GM12878 (cell line): ENCODE measurements at regions not wholly inside any gene's neighbourhood (a gene's known extent, or its start where the extent isn't known, plus 50 kb on each side); places are given as distances from the start of the nearest gene placed in this dataset.

ENCODE experiments used
- ATAC-seq: fragments of 200-7000 bp; cut with Tn5 transposase; 3 replicates; pipeline ENCODE4 v1.9.1; 2020; ENCODE audit warnings: mild to moderate bottlenecking, moderate library complexity
- BruUV-seq: library from RNA; stranded (reverse); fragments of 400-500 nt; replicated peaks from 2 replicates; lab custom pipeline; 2021; lab: Mats Ljungman, UMichigan
- CTCF ChIA-PET: fragments of 300-600 bp; sonication (Branson Sonifier 250); formaldehyde crosslinking; extraction: SDS; loops from one replicate; lab custom pipeline; 2021; ENCODE audit warnings: inconsistent platforms; lab: Yijun Ruan, JAX
- POLR2A ChIA-PET: fragments of 350-600 bp; formaldehyde crosslinking; extraction: SDS; loops from one replicate; lab custom pipeline; 2021; ENCODE audit warnings: inconsistent platforms; lab: Charles Lee
- RAD21 ChIA-PET: fragments of 300-600 bp; sonication (Branson Sonifier 250); formaldehyde crosslinking; loops from one replicate; lab custom pipeline; 2023; ENCODE audit warnings: antibody characterized with exemption; ENCODE audit not compliant: unreplicated experiment; lab: Charles Lee
- SMC1A ChIA-PET: fragments of 300-600 bp; sonication (Branson Sonifier 250); formaldehyde crosslinking; loops from one replicate; lab custom pipeline; 2023; ENCODE audit not compliant: unreplicated experiment, uncharacterized antibody; lab: Charles Lee
- DNase-seq: peaks from one replicate; pipeline ENCODE4 v3.0.0-alpha.2; 2011; ENCODE audit warnings: low read depth, low spot score
- FAIRE-seq: peaks from 3 replicates; lab custom pipeline; 2011; peaks lifted over from hg19 to GRCh38; lab: Jason Lieb, UNC
- H2AFZ ChIP-seq: 2 replicates; pipeline ENCODE4 v1.6.0; 2011; ENCODE audit warnings: low read depth, low read length, control low read depth; ENCODE audit not compliant: control insufficient read depth
- H3K27ac ChIP-seq: 2 replicates; pipeline ENCODE4 v1.5.1; 2011; ENCODE audit warnings: control low read depth; ENCODE audit not compliant: control insufficient read depth, insufficient read depth
- H3K27me3 ChIP-seq, 2 experiments: replicated peaks in 1 of 2; 2 replicates each; pipeline versions ENCODE4 v1.6.0 to v1.6.1; 2011; ENCODE audit warnings: low read length in 1 of 2; ENCODE audit not compliant: control insufficient read depth in 2 of 2, insufficient read depth in 2 of 2
- H3K36me3 ChIP-seq, 2 experiments: 2 replicates each; pipeline ENCODE4 v1.5.1; 2011; ENCODE audit warnings: low read length in 1 of 2; ENCODE audit not compliant: control insufficient read depth in 2 of 2, insufficient read depth in 2 of 2
- H3K4me1 ChIP-seq: 2 replicates; pipeline ENCODE4 v1.6.1; 2011; ENCODE audit warnings: mild to moderate bottlenecking, low read length, moderate library complexity, mixed read lengths; ENCODE audit not compliant: control insufficient read depth, insufficient read depth
- H3K4me2 ChIP-seq: 2 replicates; pipeline ENCODE4 v1.6.0; 2011; ENCODE audit warnings: control low read depth; ENCODE audit not compliant: control insufficient read depth, insufficient read depth
- H3K4me3 ChIP-seq: fragments of 200-600 bp; sonication (generic); 2 replicates; pipeline ENCODE4 v1.5.1; 2016
- H3K79me2 ChIP-seq: 2 replicates; pipeline ENCODE4 v1.6.0; 2011; ENCODE audit warnings: low read length; ENCODE audit not compliant: control insufficient read depth, insufficient read depth
- H3K9ac ChIP-seq: 2 replicates; pipeline ENCODE4 v1.8.0; 2011; ENCODE audit warnings: low read length, control low read depth, mixed read lengths; ENCODE audit not compliant: control insufficient read depth, insufficient read depth
- H3K9me3 ChIP-seq: replicated peaks from 3 replicates; pipeline ENCODE4 v1.5.1; 2011; ENCODE audit warnings: mild to moderate bottlenecking, low read length; ENCODE audit not compliant: control insufficient read depth, insufficient read depth
- H4K20me1 ChIP-seq: 2 replicates; pipeline ENCODE4 v1.6.0; 2011; ENCODE audit not compliant: control insufficient read depth, insufficient read depth
- CEBPZ ChIP-seq: fragments of 150-350 bp; IDR thresholded peaks from 2 replicates; pipeline ENCODE4 v1.6.1; 2016; ENCODE audit warnings: low read depth, low read length
- E2F8 ChIP-seq: fragments of 450-650 bp; IDR thresholded peaks from 2 replicates; pipeline ENCODE4 v1.6.1; 2018; ENCODE audit warnings: mild to moderate bottlenecking, low read depth, moderate library complexity; ENCODE audit not compliant: partially characterized antibody
- NFXL1 ChIP-seq: fragments of 450-650 bp; IDR thresholded peaks from 2 replicates; pipeline ENCODE4 v1.6.1; 2017; ENCODE audit warnings: antibody characterized with exemption, mild to moderate bottlenecking, borderline replicate concordance
- NKRF ChIP-seq: fragments of 450-650 bp; conservative IDR thresholded peaks from 2 replicates; pipeline ENCODE4 v1.6.1; 2017; ENCODE audit warnings: mild to moderate bottlenecking, moderate library complexity
- PAX5 ChIP-seq: IDR thresholded peaks from 2 replicates; pipeline ENCODE4 v1.6.1; 2011; ENCODE audit warnings: low read depth, low read length, borderline replicate concordance
- REST ChIP-seq: IDR thresholded peaks from 2 replicates; pipeline ENCODE4 v1.6.1; 2012; ENCODE audit warnings: mild to moderate bottlenecking, low read depth, low read length
- SUZ12 ChIP-seq: fragments of 200-600 bp; sonication (generic); IDR thresholded peaks from one replicate; pipeline ENCODE4 v1.6.1; 2018; ENCODE audit warnings: antibody characterized with exemption, mild to moderate bottlenecking; ENCODE audit not compliant: unreplicated experiment
- ZBTB33 ChIP-seq: fragments of 450-650 bp; IDR thresholded peaks from 2 replicates; pipeline ENCODE4 v1.6.1; 2017; ENCODE audit warnings: mild to moderate bottlenecking
- ZNF24 ChIP-seq: fragments of 450-650 bp; IDR thresholded peaks from 2 replicates; pipeline ENCODE4 v1.6.1; 2017; ENCODE audit warnings: antibody characterized with exemption, mild to moderate bottlenecking
- ZNF274 ChIP-seq: IDR thresholded peaks from one replicate; pipeline ENCODE4 v1.8.0; 2011; ENCODE audit not compliant: insufficient read length, insufficient read depth
- WGBS: methylation state at CpG from one replicate; pipeline ENCODE4 v1.1.6; 2016; ENCODE audit warnings: low lambda C conversion rate; ENCODE audit not compliant: insufficient replicate concordance, insufficient coverage; ENCODE audit errors: missing lambda C conversion rate; 5-methylcytosine and 5-hydroxymethylcytosine counted together
- in situ Hi-C: fragments of 300-500 bp; cut with MboI; formaldehyde crosslinking; loops from 9 replicates; pipeline ENCODE4 v1.14.3; 2018; ENCODE audit warnings: mixed read lengths
- intact Hi-C: fragments of 100-400 bp; cut with micrococcal nuclease; formaldehyde crosslinking; loops from one replicate; pipeline ENCODE4 v1.14.2; 2022; ENCODE audit not compliant: unreplicated experiment

- ChIA-PET POLR2A (no interaction called here), CTCF (interaction anchor here (0.9 kb wide), 1 partner anchor 32 kb away, joined by 4 read pairs; no protein-coding TSS in a partner anchor), RAD21 (no interaction called here), SMC1A (no interaction called here)
- Histone ChIP-seq H2AFZ (no peak overlapping the region), H4K20me1 (no peaks in the 10 kb centered on the region), H3K27ac (no peak overlapping the region), H3K4me2 (no peak overlapping the region), H3K27me3 (no peaks in the 10 kb centered on the region), H3K4me1 (no peaks in the 10 kb centered on the region), H3K36me3 (no peaks in the 10 kb centered on the region), H3K9me3 (no peaks in the 10 kb centered on the region), H3K4me3 (no peak overlapping the region), H3K9ac (no peak overlapping the region), H3K79me2 (no peaks in the 10 kb centered on the region)
- ATAC-seq (no peak), FAIRE-seq (no peak), DNase-seq (no peak)
- intact Hi-C loops: no loop called here
- 28% methylated on average over 3 of the region's 3 CpGs for whole genome bisulfite sequencing
- BruUV-seq: no TSS peak
- in situ Hi-C loops: no loop called here
- no peak for TF ChIP-seq PAX5
- TF ChIP-seq E2F8: no peak
- no peak for TF ChIP-seq CEBPZ
- no peak for TF ChIP-seq ZNF24
- TF ChIP-seq REST: no peak
- no peak for TF ChIP-seq ZBTB33
- TF ChIP-seq ZNF274: no peak
- TF ChIP-seq NFXL1: no peak
- no peak for TF ChIP-seq NKRF
- no peak for TF ChIP-seq SUZ12
Measured at GRCh38 chr16:79685871-79686270, 85.3 kb upstream of the MAF start.
